NCI-H774 (cell line): ENCODE measurements at regions not wholly inside any gene's neighbourhood (a gene's known extent, or its start where the extent isn't known, plus 50 kb on each side); places are given as distances from the start of the nearest gene placed in this dataset.

Experiments
- DNase-seq: peaks from one replicate; lab custom pipeline; 2025; lab: John Stamatoyannopoulos, UW

DNA sequence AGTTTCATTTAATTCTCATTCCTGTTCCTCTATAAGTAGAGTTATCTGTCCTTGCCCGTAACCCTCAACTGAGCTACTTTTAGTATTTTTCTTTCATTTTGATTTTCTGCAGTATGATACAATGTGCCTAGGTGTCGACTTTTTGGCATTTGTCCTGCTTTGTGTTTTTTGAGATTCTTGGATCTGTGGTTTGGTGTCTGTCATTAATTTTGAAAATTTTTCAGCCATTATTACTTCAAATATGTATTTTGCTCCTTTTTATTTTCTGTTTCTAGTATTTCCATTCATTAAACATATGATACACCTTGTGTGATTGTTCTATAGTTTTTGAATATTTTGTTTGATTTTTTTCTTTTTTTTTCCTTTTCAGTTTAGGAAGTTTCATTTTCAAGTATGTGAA lies 598.9 kb downstream of the SPOCK3 start:
- no peak for DNase-seq

DNA sequence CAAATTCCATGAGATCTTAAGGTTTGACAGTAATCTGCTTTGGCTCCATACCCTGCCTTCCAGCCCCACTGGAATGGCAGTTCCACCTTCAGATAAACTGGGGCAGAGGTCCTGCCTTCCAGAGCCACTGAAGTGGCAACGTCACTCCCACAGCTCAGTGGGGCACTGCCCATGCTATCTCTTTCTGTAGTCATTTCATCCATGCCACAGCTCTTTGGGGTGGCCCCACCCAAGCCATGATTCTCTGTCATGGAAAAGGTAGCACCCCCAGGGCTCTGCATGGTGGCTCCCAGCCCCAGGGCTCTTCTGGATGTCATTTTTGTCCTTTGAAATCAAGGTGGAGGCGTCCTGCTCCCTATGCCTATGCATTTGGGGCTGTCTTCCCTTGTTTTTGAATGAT lies 596.5 kb downstream of the SPOCK3 start:
- no peak for DNase-seq

DNA sequence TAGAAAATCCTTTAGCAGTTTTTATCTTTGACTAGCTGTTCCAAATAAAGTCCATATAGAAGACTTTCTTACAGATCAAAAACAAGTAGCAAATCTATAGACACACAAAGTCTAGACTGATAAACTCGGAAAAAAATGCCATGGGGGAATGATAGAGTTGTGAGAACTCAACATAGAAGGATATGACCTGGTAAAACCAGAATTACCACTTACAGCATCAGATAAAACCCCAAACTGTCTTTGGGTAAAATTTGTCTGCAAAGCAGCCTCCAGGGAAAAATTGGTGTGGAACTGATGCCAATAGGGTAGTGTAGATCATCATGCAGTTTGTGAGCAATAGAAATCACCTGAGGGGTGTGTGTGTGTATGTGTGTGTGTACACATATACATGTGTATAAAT lies 579.1 kb downstream of the SPOCK3 start:
- DNase-seq, result no peak

DNA sequence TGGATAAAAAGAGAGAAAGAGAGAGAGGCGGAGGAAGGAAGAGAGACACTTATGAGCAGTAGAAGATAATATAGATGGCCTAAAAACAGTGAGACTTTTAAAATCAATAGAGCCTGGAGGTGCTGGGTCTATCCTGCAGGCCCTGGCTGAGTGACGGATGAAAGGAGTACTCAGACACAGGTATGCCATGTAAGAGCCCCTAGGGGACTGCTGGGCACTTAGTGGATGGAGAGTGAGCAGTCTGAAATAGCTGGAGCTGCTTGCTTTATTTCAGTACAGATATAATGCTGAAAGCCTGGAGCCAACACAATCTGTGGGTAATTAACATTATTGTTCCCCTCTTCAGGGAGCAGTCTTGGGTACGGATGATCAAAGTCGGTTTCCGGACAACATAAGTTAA lies 578.6 kb downstream of the SPOCK3 start:
- DNase-seq, result no peak

DNA sequence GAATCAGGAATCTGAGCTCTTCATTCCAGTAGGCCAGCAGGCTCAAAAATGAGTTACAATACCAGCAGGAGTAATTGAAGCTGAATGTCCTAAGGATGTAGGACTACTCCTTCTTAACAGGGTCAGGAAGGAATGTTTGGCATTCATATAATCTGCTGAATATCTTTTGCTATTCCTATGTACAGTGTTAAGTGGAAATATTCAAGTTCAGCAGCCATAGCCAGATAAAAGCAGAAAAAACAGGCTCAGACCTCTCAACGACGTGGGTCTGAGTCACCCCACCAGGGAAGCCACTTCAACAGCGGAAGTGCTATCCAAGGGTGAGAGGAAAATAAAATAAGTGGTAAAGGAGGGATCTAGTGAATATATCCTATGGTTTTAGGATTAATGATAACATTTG lies 577.0 kb downstream of the SPOCK3 start:
- no peak for DNase-seq

DNA sequence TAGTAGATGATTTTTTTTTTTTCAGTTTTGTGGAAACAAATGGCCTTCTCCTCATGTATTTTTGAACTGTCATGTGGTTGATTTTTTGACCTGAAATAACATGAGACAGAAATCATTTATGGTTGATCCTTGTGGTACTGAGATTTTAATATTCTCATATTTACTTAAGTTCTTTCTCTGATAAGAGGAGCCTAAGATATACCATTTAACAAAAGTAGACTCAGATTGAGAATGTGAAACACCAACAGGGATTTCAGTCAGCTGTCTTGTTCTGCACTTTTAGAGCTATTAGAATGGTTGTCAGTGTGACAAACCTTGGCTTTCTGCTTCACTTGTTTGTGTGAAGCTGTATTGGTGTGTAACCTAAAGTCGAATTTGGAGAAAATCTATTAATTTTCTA lies 575.7 kb downstream of the SPOCK3 start:
- no peak for DNase-seq

DNA sequence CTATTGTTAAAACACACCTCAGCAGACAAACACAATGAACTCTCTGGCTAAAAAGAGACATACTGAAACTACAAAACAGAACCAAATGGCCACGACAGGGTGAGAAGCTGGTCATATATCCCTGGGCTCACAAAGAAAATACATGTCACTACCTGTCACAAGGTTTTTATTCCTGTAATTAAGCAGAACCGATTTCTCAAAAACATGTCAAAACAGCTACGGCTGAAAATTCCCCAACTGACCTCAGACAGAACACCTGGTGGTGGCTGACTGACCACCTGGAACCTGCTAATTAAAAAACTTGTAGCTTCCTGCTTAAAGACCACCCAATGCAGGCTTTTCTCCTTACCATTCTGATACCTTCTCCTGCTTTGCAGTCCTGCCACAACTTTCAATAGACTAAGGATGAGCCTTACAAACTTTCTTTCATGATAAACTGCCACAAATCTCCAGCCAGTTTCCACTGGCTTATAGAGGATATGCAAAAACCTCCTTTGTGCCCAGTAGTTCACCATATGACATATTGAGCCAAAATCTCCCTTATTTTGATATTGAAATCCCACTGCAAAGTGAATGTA lies 571.9 kb downstream of the SPOCK3 start:
- DNase-seq, result no peak

DNA sequence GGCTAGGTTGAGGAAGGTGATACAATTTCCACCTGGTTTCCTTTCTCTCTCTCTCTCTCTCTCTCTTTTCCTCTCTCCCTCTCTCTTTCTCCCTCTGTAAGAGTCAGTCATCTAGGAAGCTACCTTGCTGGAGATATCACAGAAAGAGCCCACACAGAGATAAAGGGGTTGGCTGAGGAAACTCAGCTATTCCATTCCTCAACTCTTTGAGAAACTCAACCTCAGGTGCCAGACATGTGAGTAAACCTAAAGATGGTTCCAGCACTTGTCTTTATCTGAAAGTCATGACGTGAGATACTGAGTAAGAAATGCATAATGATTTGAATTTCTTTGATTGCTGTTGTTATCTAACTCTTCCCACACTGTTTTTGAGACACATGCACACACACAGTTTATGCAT lies 564.0 kb downstream of the SPOCK3 start:
- no peak for DNase-seq

DNA sequence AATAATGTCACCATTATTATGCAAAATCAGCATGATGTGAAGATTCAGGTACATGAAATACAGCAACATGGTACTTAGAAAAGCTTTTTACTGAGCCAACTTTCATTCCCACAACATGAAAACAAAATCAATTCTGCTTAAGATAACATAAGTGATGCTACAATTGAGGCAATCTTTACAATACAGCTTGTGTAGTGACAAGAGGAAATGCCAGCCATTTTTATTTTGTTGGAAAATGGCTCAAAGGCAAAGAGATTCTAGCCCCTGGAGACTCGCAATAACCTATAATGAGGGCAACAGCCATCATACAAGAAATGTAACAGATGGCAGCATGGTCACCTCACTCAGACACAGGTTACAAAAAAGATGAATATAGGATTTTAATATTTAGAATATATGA lies 560.4 kb downstream of the SPOCK3 start:
- DNase-seq, result no peak

DNA sequence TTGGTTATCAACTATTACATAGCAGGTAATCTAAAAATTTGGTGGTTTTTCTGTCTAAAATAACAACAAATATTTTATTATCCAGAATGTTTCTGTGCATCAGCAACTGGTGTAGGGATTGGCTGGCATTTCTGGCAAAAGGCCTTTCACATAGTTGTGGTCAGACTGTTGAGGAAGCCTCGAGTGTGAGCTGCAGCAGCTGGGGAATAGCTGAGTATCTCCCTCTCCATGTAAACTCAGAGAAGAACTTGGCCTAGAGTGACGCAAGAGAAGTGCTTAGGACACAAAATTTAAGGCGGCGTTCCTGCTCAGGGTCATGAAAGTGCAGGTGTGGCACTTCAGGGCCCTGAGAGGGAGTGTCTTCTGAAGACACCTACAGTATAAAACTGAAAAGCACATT lies 558.9 kb downstream of the SPOCK3 start:
- no peak for DNase-seq

DNA sequence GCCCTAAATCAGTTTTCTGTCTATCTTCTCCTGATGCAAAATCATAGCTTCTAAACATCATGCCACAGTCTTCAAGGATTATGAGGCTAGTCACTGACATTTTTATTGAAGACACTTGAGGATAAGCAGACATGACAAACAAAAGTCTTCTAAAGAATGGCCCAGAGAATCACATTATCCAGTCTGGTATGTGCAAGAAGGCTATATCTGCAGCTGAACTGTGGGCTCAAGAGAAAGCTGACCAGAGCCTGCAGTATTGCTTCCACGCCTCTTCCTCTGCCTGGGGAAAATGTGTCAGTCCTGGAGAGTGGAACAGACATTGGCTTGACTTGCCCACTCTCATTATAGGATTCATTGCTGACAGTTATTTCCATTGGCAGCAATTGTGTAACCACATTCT lies 553.5 kb downstream of the SPOCK3 start:
- no peak for DNase-seq

DNA sequence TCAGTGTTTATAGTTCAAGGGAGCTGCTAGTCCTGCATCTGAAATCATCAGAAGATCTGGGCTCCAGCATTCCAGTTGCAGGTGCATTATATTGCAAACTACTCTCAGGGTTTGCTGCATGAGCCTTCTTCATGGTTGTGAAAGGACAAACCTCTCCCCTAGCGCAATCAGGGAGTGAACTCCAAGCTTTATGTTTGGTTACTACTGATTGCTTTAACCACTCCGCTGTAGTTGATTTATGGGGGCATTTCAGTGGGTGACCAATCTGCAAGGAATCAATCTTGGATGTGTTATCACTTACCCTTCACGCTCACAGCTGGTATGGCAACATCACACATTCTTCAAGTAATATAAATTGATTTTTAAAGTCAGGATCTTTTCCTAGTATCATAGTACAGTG lies 552.1 kb downstream of the SPOCK3 start:
- no peak for DNase-seq
